ENCODE measurements at regions not wholly inside any gene's neighbourhood (a gene's known extent, or its start where the extent isn't known, plus 50 kb on each side); places are given as distances from the start of the nearest gene placed in this dataset.
"Not testable (repeated sequence)": the region's sequence is repeated elsewhere in the genome, so short reads cannot be mapped to it uniquely, and the experiment has no call there.

DNA sequence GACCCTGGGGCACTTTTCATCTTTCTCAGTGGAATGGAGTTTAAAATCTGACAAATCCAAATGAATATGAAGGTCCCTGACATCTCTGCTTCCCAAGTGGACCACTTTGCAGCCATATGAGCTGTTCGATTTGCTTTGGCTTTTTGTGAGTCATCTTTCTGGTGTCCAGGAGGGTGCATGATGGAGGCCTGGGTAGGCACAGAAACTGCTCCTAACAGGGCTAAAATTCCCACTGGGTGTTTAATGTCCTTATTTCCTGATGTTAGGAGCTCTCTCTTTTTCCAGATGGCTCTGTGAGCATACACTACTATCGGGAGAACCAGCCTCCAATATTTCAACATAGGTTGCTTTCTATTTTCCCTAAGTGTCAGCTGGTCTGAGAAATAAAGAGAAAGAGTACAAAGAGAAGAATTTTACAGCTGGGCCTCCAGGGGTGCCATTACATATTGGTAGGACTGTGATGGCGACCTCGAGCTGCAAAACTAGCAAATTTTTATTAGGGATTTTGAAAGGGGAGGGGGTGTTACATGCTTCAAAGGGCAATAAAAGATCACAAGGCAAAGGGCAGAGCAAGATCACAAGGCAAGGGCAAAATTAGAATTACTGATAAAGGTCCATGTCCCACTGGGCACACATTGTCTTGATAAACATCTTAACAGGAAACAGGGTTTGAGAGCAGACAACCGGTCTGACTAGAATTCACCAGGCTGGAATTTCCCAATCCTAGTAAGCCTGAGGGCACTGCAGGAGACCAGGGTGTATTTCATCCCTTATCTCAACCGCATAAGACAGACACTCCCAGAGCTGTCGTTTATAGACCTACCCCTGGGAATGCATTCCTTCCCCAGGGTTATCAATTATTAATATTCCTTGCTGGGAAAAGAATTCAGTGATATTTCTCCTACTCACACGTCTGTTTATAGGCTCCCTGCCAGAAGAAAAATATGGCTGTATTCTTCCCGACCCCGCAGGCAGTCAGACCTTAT, 236.7 kb upstream of the SGCD start:
- DNase-seq: not testable (repeated sequence)

DNA sequence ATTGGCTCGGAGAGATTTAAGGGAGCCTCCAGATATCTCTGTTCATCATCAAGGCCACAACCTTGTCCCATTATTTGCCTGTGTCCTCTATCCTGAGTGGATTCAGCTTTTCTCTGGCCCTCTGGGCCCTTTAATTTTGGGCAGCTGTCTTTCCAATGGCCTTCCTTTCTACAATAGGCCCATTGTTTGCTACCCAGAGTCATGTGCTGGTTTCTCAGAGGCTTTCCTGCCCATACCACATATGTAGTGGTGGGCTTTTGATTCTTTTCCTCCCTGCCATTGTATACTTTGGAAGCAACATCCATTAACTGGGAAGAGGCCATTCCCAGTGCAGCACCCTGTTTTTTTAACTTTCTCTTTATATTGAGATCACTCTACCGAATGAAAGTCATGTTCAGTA, 233.9 kb upstream of the SGCD start:
- no peak for DNase-seq

GRCh38 chr5:156094001-156094400, 233.0 kb upstream of the SGCD start:
- peak; percentile 83 for DNase-seq

DNA sequence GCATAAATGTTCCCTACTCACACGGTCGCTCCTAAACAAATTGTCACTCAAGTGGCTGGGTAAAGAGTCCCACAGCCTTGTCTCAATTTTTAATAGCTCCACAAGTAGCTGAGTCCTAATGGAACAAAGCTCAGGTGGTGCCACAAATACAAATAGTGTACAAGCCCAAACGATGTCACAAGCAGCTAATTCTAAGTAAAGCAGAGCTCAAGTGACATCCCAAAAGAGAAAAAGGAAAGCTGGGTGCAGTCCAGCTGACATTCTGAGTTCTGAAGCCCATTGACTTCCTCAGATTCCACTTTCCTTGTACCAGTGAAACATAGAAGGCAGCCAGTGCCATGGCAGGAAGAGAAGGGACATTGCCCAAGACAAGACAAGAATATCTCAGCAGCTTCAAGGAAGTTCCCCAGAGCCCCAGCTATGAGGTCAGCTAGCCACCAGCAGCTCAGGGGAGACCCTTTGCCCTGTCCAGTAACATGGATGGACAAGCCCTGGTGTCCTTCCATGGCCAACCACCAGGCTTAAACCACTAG, 231.2 kb upstream of the SGCD start:
- DNase-seq: no peak

- peak; percentile 90 for DNase-seq
Measured at GRCh38 chr5:156096259-156096658, 230.7 kb upstream of the SGCD start.

DNA sequence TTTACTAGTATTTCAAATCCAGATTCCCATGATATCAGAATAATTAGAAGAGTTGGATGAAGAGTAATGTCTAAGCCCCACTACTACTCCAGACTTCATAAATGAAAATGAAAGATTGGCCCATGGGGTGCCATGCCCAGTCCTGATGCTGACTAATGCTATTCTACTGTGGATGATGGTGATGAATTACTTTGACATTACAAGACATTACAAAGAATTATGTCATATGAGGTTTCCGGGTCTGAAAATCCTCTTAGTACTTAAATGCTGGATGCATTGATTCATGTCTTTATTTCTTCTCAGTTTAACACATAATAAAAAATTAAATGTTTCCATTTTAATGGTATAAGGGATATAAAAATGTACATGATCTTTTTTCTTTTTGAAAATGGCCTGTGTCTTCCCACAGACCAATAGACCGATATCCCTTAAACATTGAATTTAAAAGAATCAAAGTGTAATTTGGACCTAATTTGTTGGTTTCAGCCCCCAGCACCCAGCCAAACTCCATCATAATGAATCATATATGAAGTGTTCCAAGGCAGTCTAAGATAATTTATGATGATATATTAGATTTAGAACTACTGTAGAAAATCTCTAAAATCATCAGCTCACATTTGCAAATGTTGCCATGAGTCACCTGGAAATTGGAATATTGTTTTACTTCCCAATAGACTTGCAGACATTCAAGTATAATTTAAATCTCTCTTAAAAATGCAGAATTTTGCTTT, 223.6 kb upstream of the SGCD start:
- DNase-seq: peak; percentile 78

- peak; percentile 74 for DNase-seq
Measured at GRCh38 chr5:156109317-156110023, 217.5 kb upstream of the SGCD start.

- DNase-seq: no peak
Measured at GRCh38 chr5:156119692-156120091, 207.3 kb upstream of the SGCD start.

DNA sequence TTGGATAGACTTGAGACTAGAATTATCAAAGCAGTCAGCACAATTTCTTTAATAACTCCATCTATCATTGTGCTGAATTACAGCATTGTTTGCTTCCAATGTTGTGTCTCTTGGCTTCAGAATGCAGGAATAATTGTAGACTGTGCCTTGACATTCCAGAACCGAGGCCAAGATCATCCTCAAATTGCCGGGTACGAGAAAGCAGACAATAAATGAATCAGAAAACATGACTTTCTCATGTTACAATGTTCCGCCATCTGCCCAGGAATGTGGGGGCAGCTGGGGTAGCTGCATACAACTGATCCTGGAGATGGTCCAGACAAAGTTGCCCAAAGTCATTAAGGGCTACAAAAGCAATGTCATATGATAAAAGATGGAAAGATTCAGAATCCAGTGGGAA, 206.2 kb upstream of the SGCD start:
- peak; percentile 49 for DNase-seq

GRCh38 chr5:156121234-156121633, 205.7 kb upstream of the SGCD start:
- peak; percentile 34 for DNase-seq

- peak; percentile 69 for DNase-seq
Measured at GRCh38 chr5:156121882-156122281, 205.1 kb upstream of the SGCD start.

DNA sequence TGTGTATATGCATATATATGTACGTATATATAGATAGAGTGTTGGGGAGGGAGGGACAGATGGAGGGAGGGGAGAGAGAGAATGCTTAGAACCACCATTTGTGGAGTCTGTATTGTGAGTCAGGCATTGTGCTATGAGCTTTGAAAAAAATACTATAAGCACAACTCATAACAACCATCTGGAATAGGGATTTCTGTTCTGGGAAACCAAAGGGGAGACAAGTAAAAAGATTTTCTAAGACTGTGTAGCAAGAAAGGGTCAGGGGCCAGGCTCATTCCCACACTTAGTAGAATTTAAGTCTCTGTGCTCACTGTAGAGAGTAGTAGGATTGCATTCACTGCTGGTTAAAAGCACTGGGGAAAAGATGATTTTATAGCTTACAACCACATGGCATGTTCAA, 202.3 kb upstream of the SGCD start:
- DNase-seq: peak; percentile 42

DNA sequence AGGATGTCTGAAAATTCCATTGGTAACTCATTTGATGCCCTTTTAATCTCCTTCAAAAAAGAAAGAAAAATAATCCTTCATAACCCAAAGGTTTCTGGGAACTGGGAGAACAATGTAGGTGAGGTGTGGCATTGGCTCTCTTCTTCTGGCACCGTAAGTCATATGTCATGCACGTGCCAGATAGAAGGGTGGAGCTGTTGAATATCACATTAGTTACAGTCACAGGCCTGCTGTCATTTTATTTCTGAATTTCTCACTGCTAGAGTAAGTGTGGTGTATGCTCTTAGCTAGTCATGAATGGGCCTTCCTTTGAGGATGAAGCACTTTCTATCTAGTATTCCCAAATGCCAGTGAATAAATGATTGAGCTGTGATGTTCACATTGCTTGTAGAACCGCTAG, 201.8 kb upstream of the SGCD start:
- no peak for DNase-seq

DNA sequence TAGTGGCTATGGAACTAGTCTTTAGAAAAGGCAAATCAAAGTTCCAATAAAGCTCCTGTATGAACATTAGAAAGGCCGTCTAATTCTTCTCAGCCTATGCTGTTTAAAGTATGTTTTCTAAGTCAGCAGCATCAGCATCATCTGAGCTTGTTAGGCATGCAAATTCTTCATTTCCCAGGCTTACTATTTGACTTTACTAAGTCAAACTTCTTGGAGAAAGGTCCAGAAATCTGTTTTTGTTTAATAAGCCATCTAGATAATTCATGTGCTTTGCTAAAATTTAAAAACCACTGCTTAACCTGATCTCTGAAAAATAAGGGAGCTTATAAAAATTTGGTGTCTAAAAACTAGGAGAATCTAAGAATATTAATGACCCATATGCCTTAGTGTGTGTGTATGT, 200.2 kb upstream of the SGCD start:
- DNase-seq: no peak

DNA sequence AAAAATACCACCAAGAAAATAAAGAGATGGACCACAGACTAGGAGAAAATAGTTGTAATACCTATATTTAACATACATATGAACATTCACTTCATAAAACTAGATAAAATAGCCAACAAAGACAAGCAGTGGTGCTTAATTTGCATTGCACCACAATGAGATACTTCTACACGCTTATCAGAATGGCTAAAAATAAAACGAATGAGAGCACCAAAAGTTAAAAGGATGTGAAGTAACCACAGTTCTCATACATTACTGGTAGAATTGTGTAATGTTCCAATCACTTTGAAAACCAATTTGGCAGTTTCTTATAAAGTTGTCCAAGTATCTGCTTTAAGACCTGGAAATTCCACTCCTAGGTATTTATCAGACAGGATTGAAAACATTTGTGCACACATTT, 198.9 kb upstream of the SGCD start:
- no peak for DNase-seq

DNA sequence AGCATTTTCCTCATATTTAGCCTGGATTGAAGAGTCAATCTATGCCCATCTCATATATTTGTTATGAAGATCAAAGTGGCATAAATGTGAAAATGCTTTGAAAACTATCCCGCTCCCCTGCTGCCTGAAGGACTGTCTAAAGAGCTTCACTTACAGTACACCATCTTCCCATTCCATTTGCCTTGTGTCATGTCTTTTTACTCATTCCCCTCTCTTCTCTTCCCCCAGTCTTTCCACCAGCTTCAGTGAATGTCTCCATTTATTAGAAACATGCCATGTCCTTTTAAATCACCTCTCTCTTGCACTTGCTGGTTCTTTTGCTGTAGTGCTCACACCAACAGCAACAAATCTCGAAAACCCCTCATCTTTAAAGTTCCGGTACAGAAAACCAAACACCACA, 192.7 kb upstream of the SGCD start:
- DNase-seq: peak; percentile 67

GRCh38 chr5:156135531-156135930, 191.4 kb upstream of the SGCD start:
- peak; percentile 54 for DNase-seq

DNA sequence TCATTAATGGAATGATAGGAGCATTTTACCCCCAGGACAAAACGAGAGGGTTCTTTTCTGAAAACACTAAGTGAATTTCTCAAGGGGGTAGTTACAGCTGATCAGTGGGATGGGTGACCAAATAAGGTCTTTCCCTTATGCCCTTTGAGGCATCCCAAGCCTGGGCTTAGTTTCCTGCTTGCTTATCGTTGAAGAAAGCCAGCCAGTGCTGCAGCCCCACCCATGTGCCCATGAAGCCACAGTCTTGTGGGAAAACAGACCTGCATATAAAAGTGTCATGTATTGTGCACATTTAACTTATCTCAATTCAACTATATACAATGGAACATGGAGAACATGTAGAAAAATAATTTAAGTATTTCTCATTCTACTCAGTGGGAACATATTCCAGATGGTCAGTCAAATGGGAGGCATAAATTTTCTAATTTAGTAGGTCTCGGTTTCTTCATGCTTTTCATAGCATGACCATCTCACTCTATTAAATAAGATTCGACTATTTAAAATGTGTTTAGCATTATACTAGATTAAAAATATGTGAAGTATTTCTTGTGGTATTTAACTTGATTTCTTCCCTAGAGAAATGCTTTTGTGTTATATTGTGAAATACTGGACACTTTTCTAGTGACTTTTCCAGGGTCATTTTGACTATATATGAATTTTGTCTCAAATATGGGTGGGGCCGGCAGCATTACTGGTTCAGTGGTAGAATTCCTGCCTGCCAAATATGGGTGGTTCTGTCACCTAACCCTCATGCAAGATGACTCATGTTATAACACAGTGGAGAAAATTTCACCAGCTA, 189.7 kb upstream of the SGCD start:
- DNase-seq: peak; percentile 93

GRCh38 chr5:156142867-156143266, 184.1 kb upstream of the SGCD start:
- no peak for DNase-seq

GRCh38 chr5:156147261-156147943, 179.6 kb upstream of the SGCD start:
- peak; percentile 75 for DNase-seq

DNA sequence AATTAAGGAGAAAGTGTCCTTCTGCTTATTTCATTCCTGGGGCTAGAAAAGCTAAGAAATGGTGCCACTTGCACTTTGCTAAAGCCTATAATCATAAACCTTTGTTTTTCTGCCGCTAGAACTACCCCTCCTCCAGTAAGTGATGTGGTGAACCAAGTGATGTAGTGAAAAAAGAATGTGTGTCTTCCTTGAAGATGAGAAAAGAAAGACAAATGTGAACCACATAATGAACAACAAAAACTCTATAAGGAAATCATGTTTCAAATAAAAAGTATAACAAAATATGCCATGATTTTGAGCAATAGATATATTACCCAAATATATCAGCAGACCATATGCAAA, 179.0 kb upstream of the SGCD start:
- DNase-seq: peak; percentile 80
